ENCODE measurements at regions not wholly inside any gene's neighbourhood (a gene's known extent, or its start where the extent isn't known, plus 50 kb on each side); places are given as distances from the start of the nearest gene placed in this dataset.

- Histone ChIP-seq H3K4me2 (ENCODE audit: low read length) (no peak overlapping the region), H3K9me3 (replicated peaks; ENCODE audit: low read length) (no peaks in the 10 kb centered on the region), H3K36me3 (ENCODE audit: insufficient read depth, low read length) (no peaks in the 10 kb centered on the region), H3K9ac (ENCODE audit: low read depth, low read length) (no peak overlapping the region), H3K4me3 (ENCODE audit: low read length) (no peak overlapping the region), H3K27me3 (ENCODE audit: control insufficient read depth, insufficient read depth, low read length) (no peaks in the 10 kb centered on the region), H3K4me1 (ENCODE audit: control insufficient read depth, insufficient read depth, low read length) (no peaks in the 10 kb centered on the region)
Measured at GRCh38 chr6:12363651-12364381, 73.7 kb downstream of the EDN1 start.

GRCh38 chr6:12364621-12365020, 74.5 kb downstream of the EDN1 start:
- Histone ChIP-seq H3K36me3 (ENCODE audit: insufficient read depth, low read length) (no peaks in the 10 kb centered on the region), H3K4me3 (ENCODE audit: low read length) (no peak overlapping the region), H3K4me2 (ENCODE audit: low read length) (no peak overlapping the region), H3K9ac (ENCODE audit: low read depth, low read length) (no peak overlapping the region), H3K27me3 (ENCODE audit: control insufficient read depth, insufficient read depth, low read length) (no peaks in the 10 kb centered on the region), H3K4me1 (ENCODE audit: control insufficient read depth, insufficient read depth, low read length) (no peaks in the 10 kb centered on the region), H3K9me3 (replicated peaks; ENCODE audit: low read length) (no peaks in the 10 kb centered on the region)

GRCh38 chr6:12366731-12367130, 76.6 kb downstream of the EDN1 start:
- Histone ChIP-seq H3K4me2 (ENCODE audit: low read length) (no peak overlapping the region), H3K9me3 (replicated peaks; ENCODE audit: low read length) (no peaks in the 10 kb centered on the region), H3K4me3 (ENCODE audit: low read length) (no peak overlapping the region), H3K9ac (ENCODE audit: low read depth, low read length) (no peak overlapping the region), H3K36me3 (ENCODE audit: insufficient read depth, low read length) (no peaks in the 10 kb centered on the region), H3K27me3 (ENCODE audit: control insufficient read depth, insufficient read depth, low read length) (no peaks in the 10 kb centered on the region), H3K4me1 (ENCODE audit: control insufficient read depth, insufficient read depth, low read length) (peaks cover 5% of the 10 kb centered on the region)

GRCh38 chr6:12367412-12367811, 77.3 kb downstream of the EDN1 start:
- Histone ChIP-seq H3K27me3 (ENCODE audit: control insufficient read depth, insufficient read depth, low read length) (no peaks in the 10 kb centered on the region), H3K36me3 (ENCODE audit: insufficient read depth, low read length) (no peaks in the 10 kb centered on the region), H3K4me2 (ENCODE audit: low read length) (no peak overlapping the region), H3K4me3 (ENCODE audit: low read length) (no peak overlapping the region), H3K4me1 (ENCODE audit: control insufficient read depth, insufficient read depth, low read length) (peaks cover 7% of the 10 kb centered on the region), H3K9ac (ENCODE audit: low read depth, low read length) (no peak overlapping the region), H3K9me3 (replicated peaks; ENCODE audit: low read length) (no peaks in the 10 kb centered on the region)

GRCh38 chr6:12369355-12369754, 79.2 kb downstream of the EDN1 start:
- Histone ChIP-seq H3K9ac (ENCODE audit: low read depth, low read length) (no peak overlapping the region), H3K9me3 (replicated peaks; ENCODE audit: low read length) (no peaks in the 10 kb centered on the region)

GRCh38 chr6:12369781-12370262, 79.7 kb downstream of the EDN1 start:
- no peaks in the 10 kb centered on the region for H3K9me3 ChIP-seq (replicated peaks; ENCODE audit: low read length)
- no peak overlapping the region for H3K4me2 ChIP-seq (ENCODE audit: low read length)
- H3K9ac ChIP-seq (ENCODE audit: low read depth, low read length): no peak overlapping the region
- H3K36me3 ChIP-seq (ENCODE audit: insufficient read depth, low read length): no peaks in the 10 kb centered on the region
- no peak overlapping the region for H3K4me3 ChIP-seq (ENCODE audit: low read length)
- no peaks in the 10 kb centered on the region for H3K27me3 ChIP-seq (ENCODE audit: control insufficient read depth, insufficient read depth, low read length)
- peaks cover 7% of the 10 kb centered on the region for H3K4me1 ChIP-seq (ENCODE audit: control insufficient read depth, insufficient read depth, low read length)

More at GRCh38 chr6:12369355-12369754, 79.2 kb downstream of the EDN1 start:
- Histone ChIP-seq H3K4me1 (ENCODE audit: control insufficient read depth, insufficient read depth, low read length) (peaks cover 7% of the 10 kb centered on the region), H3K4me3 (ENCODE audit: low read length) (no peak overlapping the region), H3K27me3 (ENCODE audit: control insufficient read depth, insufficient read depth, low read length) (no peaks in the 10 kb centered on the region), H3K36me3 (ENCODE audit: insufficient read depth, low read length) (no peaks in the 10 kb centered on the region), H3K4me2 (ENCODE audit: low read length) (no peak overlapping the region)

- no peak overlapping the region for H3K4me2 ChIP-seq (ENCODE audit: low read length)
- no peaks in the 10 kb centered on the region for H3K36me3 ChIP-seq (ENCODE audit: insufficient read depth, low read length)
- no peak overlapping the region for H3K9ac ChIP-seq (ENCODE audit: low read depth, low read length)
- no peaks in the 10 kb centered on the region for H3K9me3 ChIP-seq (replicated peaks; ENCODE audit: low read length)
- no peak overlapping the region for H3K4me3 ChIP-seq (ENCODE audit: low read length)
- peaks cover 7% of the 10 kb centered on the region for H3K4me1 ChIP-seq (ENCODE audit: control insufficient read depth, insufficient read depth, low read length)
- H3K27me3 ChIP-seq (ENCODE audit: control insufficient read depth, insufficient read depth, low read length): no peaks in the 10 kb centered on the region
Measured at GRCh38 chr6:12371151-12371550, 81.0 kb downstream of the EDN1 start.

GRCh38 chr6:12371641-12372146, 81.5 kb downstream of the EDN1 start:
- H3K9me3 ChIP-seq (replicated peaks; ENCODE audit: low read length): no peaks in the 10 kb centered on the region
- H3K36me3 ChIP-seq (ENCODE audit: insufficient read depth, low read length): no peaks in the 10 kb centered on the region
- H3K4me1 ChIP-seq (ENCODE audit: control insufficient read depth, insufficient read depth, low read length): peaks cover 7% of the 10 kb centered on the region
- H3K9ac ChIP-seq (ENCODE audit: low read depth, low read length): no peak overlapping the region
- no peaks in the 10 kb centered on the region for H3K27me3 ChIP-seq (ENCODE audit: control insufficient read depth, insufficient read depth, low read length)
- no peak overlapping the region for H3K4me3 ChIP-seq (ENCODE audit: low read length)
- H3K4me2 ChIP-seq (ENCODE audit: low read length): no peak overlapping the region

- Histone ChIP-seq H3K4me3 (ENCODE audit: low read length) (no peak overlapping the region), H3K27me3 (ENCODE audit: control insufficient read depth, insufficient read depth, low read length) (no peaks in the 10 kb centered on the region), H3K9me3 (replicated peaks; ENCODE audit: low read length) (no peaks in the 10 kb centered on the region), H3K4me2 (ENCODE audit: low read length) (no peak overlapping the region), H3K9ac (ENCODE audit: low read depth, low read length) (no peak overlapping the region), H3K36me3 (ENCODE audit: insufficient read depth, low read length) (no peaks in the 10 kb centered on the region), H3K4me1 (ENCODE audit: control insufficient read depth, insufficient read depth, low read length) (peaks cover 7% of the 10 kb centered on the region)
Measured at GRCh38 chr6:12379181-12379580, 89.0 kb downstream of the EDN1 start.

GRCh38 chr6:12381587-12381986, 91.4 kb downstream of the EDN1 start:
- Histone ChIP-seq H3K4me2 (ENCODE audit: low read length) (no peak overlapping the region), H3K9me3 (replicated peaks; ENCODE audit: low read length) (no peaks in the 10 kb centered on the region)

GRCh38 chr6:12383448-12383847, 93.3 kb downstream of the EDN1 start:
- no peak overlapping the region for H3K4me2 ChIP-seq (ENCODE audit: low read length)
- peaks cover 7% of the 10 kb centered on the region for H3K4me1 ChIP-seq (ENCODE audit: control insufficient read depth, insufficient read depth, low read length)
- H3K9ac ChIP-seq (ENCODE audit: low read depth, low read length): no peak overlapping the region
- H3K9me3 ChIP-seq (replicated peaks; ENCODE audit: low read length): no peaks in the 10 kb centered on the region
- no peaks in the 10 kb centered on the region for H3K27me3 ChIP-seq (ENCODE audit: control insufficient read depth, insufficient read depth, low read length)
- no peak overlapping the region for H3K4me3 ChIP-seq (ENCODE audit: low read length)
- H3K36me3 ChIP-seq (ENCODE audit: insufficient read depth, low read length): no peaks in the 10 kb centered on the region

More at GRCh38 chr6:12381587-12381986, 91.4 kb downstream of the EDN1 start:
- H3K4me1 ChIP-seq (ENCODE audit: control insufficient read depth, insufficient read depth, low read length): peaks cover 7% of the 10 kb centered on the region
- H3K9ac ChIP-seq (ENCODE audit: low read depth, low read length): no peak overlapping the region
- no peaks in the 10 kb centered on the region for H3K27me3 ChIP-seq (ENCODE audit: control insufficient read depth, insufficient read depth, low read length)
- H3K4me3 ChIP-seq (ENCODE audit: low read length): no peak overlapping the region
- H3K36me3 ChIP-seq (ENCODE audit: insufficient read depth, low read length): no peaks in the 10 kb centered on the region

- no peaks in the 10 kb centered on the region for H3K9me3 ChIP-seq (replicated peaks; ENCODE audit: low read length)
- no peak overlapping the region for H3K4me2 ChIP-seq (ENCODE audit: low read length)
- no peak overlapping the region for H3K9ac ChIP-seq (ENCODE audit: low read depth, low read length)
- no peaks in the 10 kb centered on the region for H3K27me3 ChIP-seq (ENCODE audit: control insufficient read depth, insufficient read depth, low read length)
- H3K36me3 ChIP-seq (ENCODE audit: insufficient read depth, low read length): no peaks in the 10 kb centered on the region
- H3K4me1 ChIP-seq (ENCODE audit: control insufficient read depth, insufficient read depth, low read length): peaks cover 7% of the 10 kb centered on the region
- no peak overlapping the region for H3K4me3 ChIP-seq (ENCODE audit: low read length)
Measured at GRCh38 chr6:12384357-12384912, 94.3 kb downstream of the EDN1 start.
